ENCODE measurements at regions not wholly inside any gene's neighbourhood (a gene's known extent, or its start where the extent isn't known, plus 50 kb on each side); places are given as distances from the start of the nearest gene placed in this dataset.

- no peak for TF ChIP-seq EZH2 (IDR thresholded peaks at IDR 0.05; ENCODE audit: low read depth, unreplicated experiment)
- no peak for TF ChIP-seq CTCF (conservative IDR thresholded peaks at IDR 0.05; ENCODE audit: low read depth in 2 of 2)
- TF ChIP-seq REST (IDR thresholded peaks at IDR 0.05; ENCODE audit: unreplicated experiment), result no peak
- no peak for TF ChIP-seq ZNF114 (CRISPR knock-in tag; IDR thresholded peaks at IDR 0.05)
- TF ChIP-seq JUNB (IDR thresholded peaks at IDR 0.05; ENCODE audit: unreplicated experiment), result no peak
- no peak for TF ChIP-seq ZNF462 (CRISPR knock-in tag; IDR thresholded peaks at IDR 0.05)
- no peak for TF ChIP-seq STAT1 (IDR thresholded peaks at IDR 0.05; ENCODE audit: unreplicated experiment)
- no peak for TF ChIP-seq POLR2AphosphoS5 (IDR thresholded peaks at IDR 0.05; ENCODE audit: low read depth)
Observed at GRCh38 chr4:83832110-83832825, 296.4 kb downstream of the GPAT3 start.

Data from GM23338 (cell line).